Fibroblast of pulmonary artery (primary cell): ENCODE measurements at regions not wholly inside any gene's neighbourhood (a gene's known extent, or its start where the extent isn't known, plus 50 kb on each side); places are given as distances from the start of the nearest gene placed in this dataset.

ENCODE experiments used
- DNase-seq: peaks from one replicate; pipeline ENCODE4 v3.0.0-alpha.2; 2010; ENCODE audit warnings: low read depth
- H3K4me3 ChIP-seq: replicated peaks from 2 replicates; pipeline ENCODE4 v1.5.1; 2011; ENCODE audit warnings: low read depth, mild to moderate bottlenecking, control low read depth, low read length, moderate library complexity
- CTCF ChIP-seq: IDR thresholded peaks from 2 replicates; pipeline ENCODE4 v1.5.1; 2011; ENCODE audit warnings: mild to moderate bottlenecking, control low read depth, low read length, inconsistent platforms; ENCODE audit errors: missing control alignments

- no peak overlapping the region for H3K4me3 ChIP-seq
- TF ChIP-seq CTCF: no peak
- no peak for DNase-seq
These were observed 188.5 kb downstream of the ZNF621 start for GRCh38 chr3:40713306-40713705.

GRCh38 chr3:40713795-40714194 lies 189.0 kb downstream of the ZNF621 start:
- H3K4me3 ChIP-seq: no peak overlapping the region
- TF ChIP-seq CTCF: no peak
- DNase-seq: no peak

GRCh38 chr3:40714771-40715345 lies 190.1 kb downstream of the ZNF621 start:
- no peak overlapping the region for H3K4me3 ChIP-seq
- no peak for TF ChIP-seq CTCF
- no peak for DNase-seq

GRCh38 chr3:40715551-40715950 lies 190.8 kb downstream of the ZNF621 start:
- TF ChIP-seq CTCF: no peak
- DNase-seq: no peak
- no peak overlapping the region for H3K4me3 ChIP-seq

GRCh38 chr3:40717471-40717870 lies 192.7 kb downstream of the ZNF621 start:
- no peak for TF ChIP-seq CTCF
- DNase-seq: no peak
- no peak overlapping the region for H3K4me3 ChIP-seq

- TF ChIP-seq CTCF: no peak
- no peak for DNase-seq
- H3K4me3 ChIP-seq: no peak overlapping the region
These were observed 193.4 kb downstream of the ZNF621 start for GRCh38 chr3:40718209-40718608.

- TF ChIP-seq CTCF: no peak
- no peak overlapping the region for H3K4me3 ChIP-seq
- no peak for DNase-seq
These were observed 193.9 kb downstream of the ZNF621 start for GRCh38 chr3:40718681-40719080.
